Epidermal melanocyte (primary cell): ENCODE measurements at regions not wholly inside any gene's neighbourhood (a gene's known extent, or its start where the extent isn't known, plus 50 kb on each side); places are given as distances from the start of the nearest gene placed in this dataset.
"Not testable (repeated sequence)": the region's sequence is repeated elsewhere in the genome, so short reads cannot be mapped to it uniquely, and the experiment has no call there.

ENCODE experiments used
- DNase-seq: peaks from one replicate; pipeline ENCODE4 v3.0.0; 2011; ENCODE audit warnings: low spot score; ENCODE audit not compliant: insufficient read length

GRCh38 chr3:4147556-4148118 is 155.5 kb upstream of the SETMAR start:
- no peak for DNase-seq

DNA sequence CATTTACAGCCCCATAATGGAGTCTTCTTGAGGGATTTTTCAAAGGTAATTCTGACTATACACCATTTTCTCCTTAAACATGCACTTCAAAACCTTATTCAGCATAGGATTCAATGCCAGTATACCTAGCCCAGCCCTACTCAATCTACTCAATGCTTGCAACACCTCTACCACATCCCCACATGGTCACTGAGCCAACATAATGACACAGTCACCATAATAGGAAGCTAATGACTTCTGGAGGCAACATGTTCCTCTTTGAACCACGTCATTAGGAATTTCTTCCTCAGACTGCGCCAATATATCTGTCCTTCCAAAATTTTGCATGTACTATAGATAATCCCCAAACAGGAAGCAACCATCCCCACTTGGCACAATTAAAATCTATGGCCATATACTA is 153.9 kb upstream of the SETMAR start:
- DNase-seq: no peak

DNA sequence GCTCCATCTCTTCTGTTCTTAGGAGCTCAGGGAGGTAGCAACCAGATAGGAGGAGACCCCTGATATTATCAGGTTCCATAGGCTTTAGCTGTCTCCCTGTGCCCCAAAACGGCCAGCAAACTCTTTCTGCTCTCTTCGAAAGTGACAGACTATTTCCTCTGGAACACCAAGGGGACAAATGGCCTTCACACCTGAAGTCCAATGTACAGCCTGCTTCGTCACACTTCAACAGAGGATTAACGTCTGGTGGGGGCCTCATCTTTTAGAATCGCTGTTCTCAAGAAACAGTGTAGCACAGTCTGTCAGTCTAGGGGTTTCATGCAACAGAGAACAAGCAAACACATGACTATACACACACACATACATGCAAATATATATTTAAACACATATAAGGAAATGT is 152.4 kb upstream of the SETMAR start:
- no peak for DNase-seq

DNA sequence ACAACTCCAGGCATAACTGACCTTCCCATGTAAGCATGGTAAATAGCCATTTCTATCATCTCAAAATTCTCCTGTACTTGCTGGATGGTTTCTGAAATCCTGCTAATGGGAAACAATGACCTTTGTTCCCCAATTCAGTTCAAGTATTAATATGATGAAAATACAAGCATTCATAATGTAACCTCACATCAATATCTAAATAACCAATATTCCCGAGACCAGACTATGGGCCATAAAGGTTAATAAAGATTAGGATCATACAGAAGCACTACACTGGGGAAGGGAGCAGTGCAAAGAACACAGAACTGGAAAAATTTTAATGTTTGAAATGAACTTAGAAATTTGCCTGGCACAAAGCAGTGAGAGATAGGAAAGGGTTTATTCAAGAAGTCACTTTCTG is 151.3 kb upstream of the SETMAR start:
- no peak for DNase-seq

- no peak for DNase-seq
These were observed 149.4 kb upstream of the SETMAR start for GRCh38 chr3:4153771-4154170.

- no peak for DNase-seq
These were observed 144.8 kb upstream of the SETMAR start for GRCh38 chr3:4158329-4158728.

- no peak for DNase-seq
These were observed 141.1 kb upstream of the SETMAR start for GRCh38 chr3:4162096-4162495.

DNA sequence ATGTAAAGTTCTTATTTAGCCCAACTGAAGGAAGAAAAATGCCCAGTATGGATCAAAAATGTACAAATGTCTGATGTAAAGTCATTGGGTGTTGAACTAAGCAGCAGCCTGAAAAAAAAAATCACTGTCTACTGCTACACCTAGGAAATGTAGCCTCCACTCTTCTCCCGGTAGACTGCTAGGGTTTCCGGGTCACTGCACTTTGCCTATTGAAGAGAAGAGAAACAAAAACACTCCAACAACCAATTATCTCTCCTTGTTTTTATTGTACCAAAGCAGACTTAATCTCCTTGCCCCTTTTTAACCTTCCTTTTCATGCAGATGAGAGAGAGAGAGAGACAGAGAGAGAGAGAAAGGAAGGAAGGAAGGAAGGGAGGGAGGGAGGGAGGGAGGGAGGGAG is 140.2 kb upstream of the SETMAR start:
- DNase-seq: no peak

GRCh38 chr3:4166540-4166939 is 136.6 kb upstream of the SETMAR start:
- no peak for DNase-seq

DNA sequence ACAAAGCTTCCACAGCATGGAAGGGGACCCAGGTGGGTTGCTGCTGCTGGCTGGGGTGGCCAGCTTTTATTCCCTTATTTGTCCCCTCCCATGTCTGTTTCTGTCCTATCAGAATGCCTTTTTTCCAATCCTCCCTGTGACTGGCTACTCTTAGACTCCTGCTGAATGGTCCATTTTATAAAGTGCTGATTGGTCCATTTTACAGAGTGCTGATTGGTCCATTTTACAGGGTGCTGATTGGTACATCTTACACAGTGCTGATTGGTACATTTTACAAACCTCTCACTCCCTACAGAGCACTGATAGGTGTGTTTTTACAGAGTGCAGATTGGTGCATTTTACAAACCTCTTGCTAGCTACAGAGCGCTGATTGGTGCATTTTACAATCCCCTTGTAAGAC is 135.9 kb upstream of the SETMAR start:
- DNase-seq: not testable (repeated sequence)

DNA sequence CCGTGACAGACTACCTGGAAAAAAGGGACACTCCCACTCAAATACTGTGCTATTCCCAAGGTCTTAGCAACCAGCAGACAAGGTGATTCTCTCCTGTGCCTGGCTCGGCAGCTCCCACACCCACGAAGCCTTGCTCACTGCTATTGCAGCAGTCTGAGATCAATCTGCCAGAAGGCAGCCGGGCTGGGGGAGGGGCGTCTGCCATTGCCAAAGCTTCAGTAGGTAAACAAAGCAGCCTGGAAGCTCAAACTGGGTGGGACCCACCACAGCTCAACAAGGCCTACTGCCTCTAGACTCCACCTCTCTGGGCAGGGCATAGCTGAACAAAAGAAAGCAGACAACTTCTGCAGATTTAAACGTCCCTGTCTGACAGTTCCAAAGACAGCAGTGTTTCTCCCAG is 128.4 kb upstream of the SETMAR start:
- DNase-seq: no peak

DNA sequence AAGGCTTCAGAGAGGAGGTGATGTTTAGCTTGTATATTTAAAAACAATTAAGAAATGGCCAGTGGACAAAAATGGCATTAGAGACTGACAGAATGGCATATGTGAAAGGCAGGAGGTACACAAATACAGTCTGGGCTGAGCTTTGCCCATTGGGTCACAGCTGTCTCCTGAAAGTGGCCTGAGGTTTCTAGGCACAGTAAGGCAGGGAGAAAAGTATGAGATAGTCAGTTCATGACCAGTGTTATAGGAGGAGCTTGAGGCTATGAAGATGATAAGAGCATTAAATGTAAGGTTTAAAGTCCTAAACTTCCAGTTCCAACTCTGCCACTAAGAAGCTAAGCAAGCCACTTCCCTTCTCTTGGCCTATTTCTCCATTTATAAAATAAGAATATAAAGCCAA is 111.2 kb upstream of the SETMAR start:
- DNase-seq: no peak

GRCh38 chr3:4195006-4195405 is 108.2 kb upstream of the SETMAR start:
- DNase-seq: no peak

- no peak for DNase-seq
These were observed 106.5 kb upstream of the SETMAR start for GRCh38 chr3:4196506-4197147.

GRCh38 chr3:4197670-4198069 is 105.5 kb upstream of the SETMAR start:
- no peak for DNase-seq

DNA sequence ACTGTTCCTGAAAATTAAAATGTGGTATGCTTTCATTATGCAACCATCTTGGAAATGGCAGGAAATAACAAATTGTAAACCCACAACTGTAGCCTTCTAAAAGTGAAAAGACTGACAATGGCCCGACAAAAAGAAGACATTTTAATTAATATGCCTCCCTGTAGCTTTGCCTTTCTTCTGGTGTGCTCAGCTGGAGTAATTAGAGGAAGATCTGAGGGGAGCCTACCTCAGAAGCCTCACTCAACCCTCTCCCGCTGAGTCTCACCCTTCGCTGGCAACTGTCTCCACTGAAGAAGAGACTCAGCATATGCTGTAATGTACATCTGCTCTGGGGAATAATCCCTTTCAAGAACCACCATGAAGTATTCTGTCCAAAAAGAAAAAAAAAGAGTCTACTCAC is 104.7 kb upstream of the SETMAR start:
- no peak for DNase-seq

DNA sequence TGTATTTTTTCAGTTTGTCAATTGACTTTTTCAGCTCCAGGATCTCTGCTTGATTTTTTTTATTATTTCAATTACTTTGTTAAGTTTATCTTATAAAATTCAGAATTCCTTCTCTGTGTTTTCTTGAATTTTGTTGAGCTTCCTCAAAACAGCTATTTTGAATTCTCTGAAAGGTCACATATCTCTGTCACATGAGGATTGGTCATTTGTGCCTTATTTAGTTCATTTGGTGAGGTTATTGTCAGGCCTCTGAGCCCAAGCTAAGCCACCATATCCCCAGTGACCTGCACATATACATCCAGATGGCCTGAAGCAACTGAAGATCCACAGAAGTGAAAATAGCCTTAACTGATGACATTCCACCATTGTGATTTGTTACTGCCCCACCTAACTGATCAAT is 98.4 kb upstream of the SETMAR start:
- DNase-seq: not testable (repeated sequence)

DNA sequence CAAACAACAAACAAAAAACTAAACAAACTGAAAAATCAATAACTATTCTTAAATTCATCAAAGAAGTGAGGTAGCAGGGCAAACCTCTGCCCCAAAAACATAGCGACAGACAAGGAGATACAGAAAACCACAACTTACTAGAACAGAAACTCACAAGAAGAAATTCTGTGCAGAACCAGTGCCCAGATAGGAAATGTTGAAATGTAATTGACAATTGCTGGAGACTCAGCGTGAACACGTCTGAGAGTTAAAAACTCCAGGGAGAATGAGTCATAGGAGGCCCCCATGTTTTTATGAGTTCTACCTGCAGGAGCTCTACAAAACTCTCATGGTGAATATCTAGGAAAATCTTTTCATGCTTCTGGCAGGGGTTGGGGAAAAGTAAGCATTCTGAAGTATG is 95.5 kb upstream of the SETMAR start:
- no peak for DNase-seq

GRCh38 chr3:4208556-4208955 is 94.6 kb upstream of the SETMAR start:
- DNase-seq: no peak

GRCh38 chr3:4211610-4212009 is 91.6 kb upstream of the SETMAR start:
- no peak for DNase-seq

- DNase-seq: not testable (repeated sequence)
These were observed 89.7 kb upstream of the SETMAR start for GRCh38 chr3:4213420-4213819.

DNA sequence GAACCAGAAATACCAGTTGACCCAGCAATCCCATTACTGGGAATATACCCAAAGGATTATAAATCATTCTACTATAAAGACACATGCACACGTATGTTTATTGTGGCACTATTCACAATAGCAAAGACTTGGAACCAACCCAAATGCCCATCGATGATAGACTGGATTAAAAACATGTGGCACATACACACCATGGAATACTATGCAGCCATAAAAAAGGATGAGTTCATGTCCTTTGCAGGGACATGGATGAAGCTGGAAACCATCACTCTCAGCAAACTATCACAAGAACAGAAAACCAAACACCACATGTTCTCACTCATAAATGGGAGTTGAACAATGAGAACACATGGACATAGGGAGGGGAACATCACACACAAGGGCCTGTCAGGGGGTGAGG is 86.2 kb upstream of the SETMAR start:
- DNase-seq: not testable (repeated sequence)

GRCh38 chr3:4218456-4219226 is 84.5 kb upstream of the SETMAR start:
- no peak for DNase-seq
